GM21447 (cell line): ENCODE measurements at regions not wholly inside any gene's neighbourhood (a gene's known extent, or its start where the extent isn't known, plus 50 kb on each side); places are given as distances from the start of the nearest gene placed in this dataset.

Experiments
- ATAC-seq: cut with Tn5 transposase; IDR thresholded peaks from one replicate; pipeline ENCODE4 v1.9.1; 2021; ENCODE audit not compliant: unreplicated experiment

DNA sequence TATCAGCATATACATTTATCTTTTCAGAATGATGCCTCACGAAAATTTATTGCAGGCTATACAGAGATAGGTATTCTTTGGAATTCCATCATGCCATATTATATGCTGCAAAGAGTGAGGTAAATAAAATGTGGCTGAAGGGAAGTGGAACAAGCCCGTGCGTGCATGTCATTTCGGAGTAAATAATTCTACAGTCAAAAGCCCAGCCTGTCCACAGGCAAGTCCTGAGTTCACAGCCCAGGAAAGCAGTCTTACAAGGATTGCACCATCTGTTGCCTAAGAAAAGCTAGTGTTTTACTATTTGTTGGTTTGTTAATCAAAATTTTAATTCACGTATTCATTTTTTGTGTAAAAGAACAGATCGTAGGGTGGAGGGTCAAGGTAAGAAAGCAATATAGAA, 292.4 kb upstream of the AKR1E2 start:
- ATAC-seq: no peak

DNA sequence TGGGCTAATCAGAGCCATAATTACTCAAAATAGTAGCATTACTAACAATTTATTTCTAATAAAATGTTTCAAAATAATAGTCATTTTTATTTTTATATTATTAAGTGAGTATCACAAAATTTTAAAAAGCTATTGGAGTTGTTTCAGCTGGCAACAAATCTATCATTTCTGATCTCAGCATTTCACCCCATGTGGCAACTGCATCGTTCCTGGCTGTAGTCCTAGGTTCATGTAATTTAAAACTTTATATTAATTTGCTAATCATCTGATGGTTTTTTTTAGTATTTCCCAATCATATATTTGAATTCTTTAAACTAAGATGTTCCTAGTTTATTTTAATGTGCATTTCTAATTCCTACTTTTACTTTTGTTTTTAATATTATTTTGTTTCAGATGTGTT, 293.0 kb upstream of the AKR1E2 start:
- no peak for ATAC-seq

DNA sequence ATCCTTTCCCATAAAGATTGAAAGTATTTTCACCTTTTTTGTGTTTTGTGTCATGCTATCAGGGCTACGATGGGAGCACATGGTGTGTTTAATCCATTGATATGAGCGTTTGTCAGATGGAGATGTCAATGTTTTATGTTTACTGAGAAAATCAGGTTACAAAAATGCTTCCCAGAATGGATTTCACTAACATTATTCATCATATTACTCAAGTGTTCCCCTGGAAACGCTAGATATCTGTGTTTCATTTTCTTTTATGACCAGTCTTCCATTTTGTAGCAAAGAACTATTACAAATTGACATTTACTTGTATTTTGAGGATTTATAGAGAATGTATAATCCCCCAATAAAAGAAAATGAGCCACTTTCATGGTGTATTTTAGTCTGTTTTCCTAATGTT, 293.5 kb upstream of the AKR1E2 start:
- no peak for ATAC-seq

DNA sequence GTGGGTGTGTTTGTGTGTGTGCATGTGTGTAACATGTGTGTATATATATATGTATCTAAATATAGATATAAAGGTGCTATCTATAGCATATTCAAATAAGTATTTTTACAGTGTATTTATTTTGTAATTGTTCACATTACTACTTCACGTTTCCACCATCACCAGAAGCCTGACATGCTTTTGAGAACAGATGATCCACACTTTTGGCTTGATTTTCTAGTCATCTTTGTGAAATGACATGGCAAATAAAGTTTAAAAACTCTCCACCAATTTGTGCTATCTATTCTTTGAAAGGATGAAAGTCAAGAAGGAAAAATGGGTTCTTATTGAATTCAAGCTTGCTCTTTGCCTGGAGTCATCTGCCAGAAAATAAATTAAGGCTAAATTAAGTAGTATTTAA, 294.0 kb upstream of the AKR1E2 start:
- no peak for ATAC-seq

DNA sequence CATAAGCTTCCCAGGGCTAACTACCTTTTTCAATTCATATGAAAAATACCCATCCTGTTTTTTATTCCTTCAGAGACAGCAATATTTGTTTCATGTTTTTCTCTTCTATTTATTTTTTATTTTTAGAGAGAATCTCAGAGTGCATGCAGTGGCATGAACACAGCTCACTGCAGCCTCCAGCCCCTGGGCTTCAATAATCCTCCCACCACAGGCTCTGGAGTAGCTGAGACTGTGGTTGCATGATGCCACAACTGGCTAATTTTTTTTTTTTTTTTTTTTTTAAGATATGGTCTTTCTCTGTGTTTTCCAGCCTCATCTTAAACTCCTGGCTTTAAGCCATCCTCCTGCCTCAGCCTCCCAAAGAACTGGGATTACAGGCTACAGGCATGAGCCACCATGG, 296.7 kb upstream of the AKR1E2 start:
- ATAC-seq: no peak

DNA sequence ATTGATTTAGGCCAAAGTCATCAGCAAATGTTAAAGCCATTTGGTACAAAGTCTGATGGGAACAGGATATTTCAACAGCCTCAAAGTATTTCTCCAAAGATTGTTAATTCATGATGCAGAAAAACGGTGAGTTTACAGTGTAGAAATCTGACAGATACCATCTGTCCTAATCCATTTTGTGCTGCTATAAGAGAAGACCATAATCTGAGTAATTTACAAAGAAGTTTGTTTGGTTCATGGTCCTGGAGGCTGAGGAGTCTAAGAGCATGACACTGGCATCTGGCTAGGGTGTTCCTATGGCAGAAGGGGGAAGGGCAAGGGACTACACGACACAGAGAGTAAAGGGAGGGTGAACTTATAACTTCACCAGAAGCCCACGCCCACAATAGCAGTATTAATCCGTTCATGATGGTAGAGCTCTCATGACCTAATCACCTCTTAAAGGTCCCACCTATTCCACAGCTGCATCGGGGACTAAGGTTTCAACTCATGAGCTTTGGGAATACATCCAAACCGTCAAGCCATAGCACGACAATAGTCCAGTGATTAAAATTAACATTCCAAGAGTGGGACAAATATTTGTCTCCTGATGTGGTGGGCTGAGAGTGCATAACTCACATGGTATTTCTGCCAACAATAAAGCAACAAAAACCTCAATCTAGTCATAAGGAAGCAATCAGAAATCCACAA, 298.6 kb upstream of the AKR1E2 start:
- no peak for ATAC-seq

DNA sequence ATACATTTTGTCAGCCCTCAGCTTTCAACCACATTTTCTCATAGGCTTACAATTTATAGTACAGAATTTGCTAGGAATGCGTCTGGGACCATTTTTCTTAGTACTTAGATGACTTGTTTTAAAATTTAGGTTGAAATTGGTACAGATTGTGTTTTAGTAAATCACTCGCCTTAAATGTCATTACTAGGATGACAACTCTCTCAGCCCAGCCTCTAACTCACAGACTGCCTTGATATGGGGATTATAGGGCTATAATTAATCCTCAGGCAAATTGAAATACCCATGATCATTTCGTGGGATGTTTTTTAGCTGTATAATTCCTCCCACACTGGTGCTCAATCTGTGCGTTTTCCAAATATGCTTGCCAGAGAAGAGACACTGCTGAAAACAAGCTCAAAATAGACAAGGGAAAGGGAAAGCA, 299.7 kb upstream of the AKR1E2 start:
- no peak for ATAC-seq

DNA sequence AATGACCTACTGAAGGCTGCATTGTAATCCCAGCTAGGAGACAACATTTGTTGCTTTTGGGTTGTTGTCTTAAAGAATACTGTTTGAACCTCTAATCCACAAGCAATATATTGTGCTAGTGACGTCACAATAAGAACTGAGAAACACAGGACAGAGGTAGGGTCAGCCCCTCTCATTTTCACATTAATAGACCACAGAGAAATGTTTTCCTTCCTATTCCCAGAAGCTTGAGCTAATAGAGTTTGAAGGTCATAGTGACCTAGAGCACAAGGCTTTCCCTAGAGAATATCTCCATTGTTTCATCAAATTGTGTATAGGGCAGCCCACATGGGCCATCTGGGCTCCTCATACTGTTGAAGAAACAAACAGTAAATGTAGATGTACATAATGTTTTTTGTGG, 300.9 kb upstream of the AKR1E2 start:
- ATAC-seq: no peak

DNA sequence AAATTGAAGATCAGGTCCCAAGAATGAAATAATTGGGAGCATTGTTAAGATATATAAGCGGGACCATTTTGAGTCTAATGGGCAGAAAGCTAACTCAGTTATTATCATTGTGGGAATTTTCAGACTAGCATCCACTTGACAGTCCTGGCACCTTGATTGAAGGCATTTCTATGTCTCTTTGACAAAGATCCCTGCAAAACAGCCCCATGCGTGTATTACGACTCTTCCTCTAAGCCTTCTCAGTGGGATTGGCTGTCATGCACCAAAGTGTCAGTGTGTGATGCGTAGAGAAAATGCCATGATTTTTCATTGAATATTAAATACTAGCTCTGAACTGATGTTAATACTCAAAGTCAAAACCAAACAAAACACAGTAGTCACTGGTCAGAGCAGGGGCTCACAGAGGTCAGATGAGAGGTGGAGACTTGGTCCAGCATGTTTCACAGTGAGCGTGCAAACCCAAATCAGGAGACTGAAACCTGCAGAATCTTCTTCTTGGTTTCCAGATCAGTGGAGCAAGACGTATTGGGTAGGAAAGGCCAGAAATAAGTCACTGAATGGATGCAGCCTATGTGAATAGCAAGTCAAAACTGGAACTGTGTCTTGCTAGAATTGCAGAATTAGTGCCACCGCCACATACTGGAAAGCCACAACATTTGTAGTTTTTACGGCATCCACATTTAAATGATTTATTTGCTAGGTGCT, 303.6 kb upstream of the AKR1E2 start:
- ATAC-seq: peak; percentile 88

DNA sequence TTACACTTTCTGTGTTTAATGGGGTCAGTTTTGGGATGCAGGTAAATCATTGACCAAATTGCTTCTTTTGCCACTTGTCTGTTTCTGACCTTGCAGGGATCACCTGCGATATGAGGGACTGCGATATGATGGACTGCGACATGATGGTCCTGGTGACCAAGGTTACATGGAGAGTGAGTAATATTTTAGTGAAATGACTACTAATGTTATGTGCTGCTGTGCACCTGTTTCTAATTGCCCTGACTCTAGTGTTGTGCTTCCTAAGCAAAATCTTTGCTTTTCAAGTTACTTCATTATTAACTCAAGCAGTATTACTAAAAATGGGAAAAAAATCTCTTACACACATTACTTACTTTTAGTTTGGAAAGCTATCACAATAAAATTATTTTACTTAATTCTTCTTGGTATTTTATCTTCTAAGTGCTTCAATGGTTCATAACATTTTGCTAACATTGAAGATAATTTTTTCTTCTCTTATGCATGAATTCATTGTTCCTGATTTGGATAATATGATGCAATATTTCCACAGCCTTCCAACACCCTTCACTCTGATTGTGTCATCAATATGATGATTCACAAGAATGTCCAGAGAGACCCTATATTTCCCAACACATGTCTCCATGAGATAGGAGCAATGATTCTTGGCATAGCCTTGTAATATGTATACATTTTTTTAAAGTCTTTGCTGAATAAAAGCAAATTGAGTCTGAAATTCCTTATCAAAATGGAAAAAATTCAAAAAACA, 306.2 kb upstream of the AKR1E2 start:
- ATAC-seq: no peak

DNA sequence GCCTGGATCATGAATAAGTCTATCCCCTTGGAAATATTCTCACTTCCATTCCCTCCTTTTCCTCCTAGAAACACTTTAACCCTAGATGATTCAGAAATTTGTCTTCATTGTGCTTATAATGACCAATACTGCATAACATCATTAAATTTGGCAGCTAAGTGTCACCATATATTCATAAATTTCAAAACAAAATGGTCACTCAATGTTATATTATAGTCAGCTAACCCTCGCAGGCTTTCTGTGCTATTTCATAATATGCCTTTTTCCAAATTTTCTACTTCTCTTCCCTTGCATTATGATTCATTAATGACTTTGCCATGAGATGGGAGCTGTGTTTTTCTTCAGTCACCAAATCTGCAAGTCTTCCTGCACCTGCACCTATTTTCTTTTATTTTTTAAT, 308.3 kb upstream of the AKR1E2 start:
- no peak for ATAC-seq

DNA sequence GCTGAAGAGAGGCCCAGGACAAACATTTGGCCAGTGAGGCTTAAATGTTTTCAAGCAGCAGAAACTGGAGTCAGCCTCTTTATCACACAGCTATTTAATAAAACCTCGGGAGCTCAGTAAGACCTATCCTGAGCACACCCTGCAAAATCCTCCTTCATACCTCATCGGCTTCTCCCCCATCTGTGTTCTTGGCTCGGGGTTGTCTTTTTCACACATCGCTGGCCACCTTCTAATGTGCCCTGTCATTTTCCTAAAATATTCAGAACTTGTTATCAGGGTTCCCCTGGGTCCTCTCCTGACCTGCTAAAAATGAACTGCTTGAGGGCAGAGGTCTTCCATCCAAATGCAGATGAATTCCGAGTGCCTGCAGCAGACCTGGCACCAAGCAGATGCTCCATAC, 310.3 kb upstream of the AKR1E2 start:
- ATAC-seq: no peak

DNA sequence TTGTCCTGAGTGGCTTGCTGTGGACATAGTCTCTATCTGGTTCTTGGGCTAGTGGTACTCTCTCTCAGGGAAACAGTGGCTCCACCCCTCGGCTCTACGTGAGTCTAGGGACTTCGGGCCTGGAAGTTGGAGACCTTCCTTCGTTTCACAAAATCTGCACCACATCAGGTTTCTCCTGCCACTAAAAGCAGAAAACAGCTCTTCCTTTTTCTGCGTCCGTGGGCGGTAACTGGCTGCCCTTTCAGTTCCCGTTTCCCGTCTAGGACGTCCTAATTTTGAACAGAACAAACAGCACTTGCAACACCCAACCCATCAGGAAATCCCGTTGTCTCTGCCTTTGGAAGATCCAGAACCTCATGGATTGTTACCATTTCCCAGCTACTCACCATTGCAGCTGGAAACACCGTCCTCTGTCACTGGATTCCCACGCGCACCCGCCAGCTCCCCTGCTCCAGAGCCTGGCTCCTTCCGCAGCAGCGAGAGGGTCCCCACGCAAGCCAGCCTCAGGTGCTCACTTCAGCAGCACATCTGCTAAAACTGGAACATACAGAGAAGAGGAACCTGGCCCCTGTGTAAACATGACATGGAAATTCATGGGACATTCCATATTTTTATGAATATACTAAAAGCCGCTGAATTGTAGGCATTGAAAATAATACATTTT, 311.4 kb upstream of the AKR1E2 start:
- peak; percentile 85 for ATAC-seq

DNA sequence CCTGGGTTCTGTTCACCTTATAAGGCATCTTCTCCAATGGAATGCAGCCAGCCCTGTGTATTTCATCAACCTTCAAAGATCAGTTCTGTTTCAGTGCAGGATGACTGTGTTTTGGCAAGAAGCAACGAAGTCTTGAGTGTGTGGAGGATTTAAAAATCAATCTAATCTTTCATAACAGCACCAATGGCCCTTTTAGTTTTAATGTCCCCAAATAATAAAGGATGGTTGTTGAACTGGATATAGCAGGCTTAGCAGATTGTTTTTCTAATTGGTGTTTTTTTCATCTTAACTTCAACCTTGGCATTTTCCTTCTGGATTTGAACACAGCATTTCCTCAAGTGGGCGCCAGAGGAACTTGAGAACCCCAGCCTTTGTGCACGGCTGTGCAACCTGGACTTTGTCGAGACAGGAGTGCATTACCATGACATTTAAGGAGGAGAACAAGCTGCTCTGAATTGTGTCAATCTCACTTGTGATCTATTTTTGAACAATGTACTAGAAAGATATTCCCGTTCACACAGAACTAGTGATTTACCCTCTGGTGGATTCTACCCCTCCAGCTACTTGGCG, 313.3 kb upstream of the AKR1E2 start:
- ATAC-seq: no peak

DNA sequence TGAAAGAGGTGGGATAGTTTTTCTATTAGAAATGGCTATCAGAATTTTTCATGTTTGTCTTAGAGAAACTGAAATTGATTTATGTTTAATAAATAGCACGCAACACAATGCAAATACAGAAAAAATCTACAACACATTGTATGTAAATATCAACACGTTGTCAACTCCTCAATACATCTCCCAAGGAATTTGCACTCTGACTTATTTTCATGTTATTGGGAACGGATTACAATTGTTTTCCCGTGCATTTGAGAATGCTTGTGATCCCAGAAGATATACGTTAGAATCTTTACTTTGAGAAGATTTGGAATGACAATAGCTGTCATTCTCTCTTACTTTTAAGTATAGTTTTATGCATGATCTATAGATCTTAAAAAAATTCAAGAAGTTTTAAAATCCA, 313.8 kb upstream of the AKR1E2 start:
- no peak for ATAC-seq

DNA sequence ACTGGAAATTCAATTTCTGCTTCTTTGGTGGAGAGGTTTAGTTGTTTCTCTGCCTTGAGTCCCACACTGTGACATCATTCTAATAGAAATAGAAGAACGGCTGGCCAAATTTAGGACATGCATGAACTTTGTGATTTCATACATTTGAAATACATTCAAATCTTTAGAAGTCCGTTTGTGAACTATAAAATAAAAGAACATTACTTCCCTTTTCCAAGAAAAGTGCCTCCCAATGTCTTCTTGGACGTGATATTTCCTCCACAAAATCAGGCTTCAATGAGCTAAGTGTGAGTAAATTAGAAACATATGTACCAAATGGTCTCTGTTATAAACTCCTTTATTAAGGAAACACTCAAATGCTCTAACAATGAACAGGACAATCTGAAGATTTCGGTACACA, 314.5 kb upstream of the AKR1E2 start:
- ATAC-seq: no peak

DNA sequence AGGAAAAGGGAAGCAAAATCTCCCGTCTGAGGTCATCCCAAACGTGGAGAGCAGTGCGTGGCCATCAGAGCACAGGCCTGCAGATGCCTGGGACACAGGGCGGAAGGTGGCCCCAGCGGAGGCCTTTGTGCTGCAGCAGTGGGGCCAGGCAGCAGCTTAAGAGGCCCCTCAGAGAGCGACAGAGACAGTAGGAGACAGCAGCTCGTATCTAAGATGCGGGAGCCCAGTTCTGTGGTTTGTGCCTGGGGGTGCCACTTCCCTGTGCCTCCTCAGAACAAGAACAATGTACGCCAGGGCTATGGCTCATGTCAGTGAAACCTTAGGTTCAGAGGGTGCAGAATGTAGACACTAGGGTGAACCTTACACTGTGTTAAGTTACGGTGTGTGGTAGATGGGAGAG, 316.6 kb upstream of the AKR1E2 start:
- ATAC-seq: no peak

DNA sequence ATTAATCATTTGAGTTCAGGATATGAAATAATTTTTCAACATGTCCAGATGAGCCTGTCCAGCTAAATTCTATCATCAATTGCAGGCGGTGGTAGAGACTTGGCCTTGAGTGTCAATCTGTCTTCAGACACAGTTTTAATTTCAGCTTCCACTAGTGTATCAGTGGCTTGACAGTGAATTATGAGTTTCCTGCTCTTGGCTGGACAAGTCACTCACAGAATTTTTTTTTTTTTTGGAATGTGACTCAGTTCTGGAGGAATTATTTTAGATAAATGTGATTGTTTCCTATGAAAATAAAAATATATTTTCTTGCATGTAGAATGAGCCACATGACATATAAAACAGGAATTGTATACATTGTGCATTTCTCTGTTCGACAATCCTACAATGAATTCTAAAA, 319.9 kb upstream of the AKR1E2 start:
- no peak for ATAC-seq

DNA sequence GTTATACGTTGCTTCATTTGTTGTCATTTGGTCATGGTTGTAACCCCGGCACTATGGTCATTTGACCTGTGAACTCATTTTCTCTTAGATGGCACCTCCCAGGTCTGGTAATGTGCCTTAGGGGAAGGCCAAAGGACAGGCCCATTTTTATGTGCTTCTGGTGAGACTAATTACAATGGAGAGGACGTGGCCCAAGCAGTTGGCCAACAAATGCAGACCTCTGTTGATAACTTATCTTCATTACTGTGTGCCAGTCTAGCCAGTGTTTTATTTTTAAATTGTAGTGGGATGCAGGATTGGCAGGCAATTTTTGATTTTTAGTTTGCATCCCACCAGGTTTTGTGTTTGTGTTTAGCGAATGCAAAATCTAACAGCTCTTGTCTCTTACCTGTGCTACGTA, 321.5 kb upstream of the AKR1E2 start:
- ATAC-seq: no peak

DNA sequence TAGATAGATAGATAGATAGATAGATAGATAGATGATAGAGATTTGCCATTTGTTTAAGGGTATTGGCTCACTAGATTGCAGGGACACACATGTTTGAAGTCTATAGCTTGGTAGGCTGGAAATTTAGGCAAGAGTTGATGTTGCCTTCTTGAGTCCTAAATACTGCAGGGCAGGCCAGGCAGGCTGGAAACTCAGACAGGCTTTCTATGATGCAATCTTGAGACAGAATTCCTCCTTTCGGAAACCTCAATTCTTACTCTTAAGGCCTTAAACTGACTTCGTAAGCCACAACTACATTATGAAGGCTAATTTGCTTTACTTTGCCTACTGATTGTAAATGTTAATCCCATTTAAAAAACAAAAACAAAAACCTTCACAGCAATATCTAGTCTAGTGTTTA, 322.9 kb upstream of the AKR1E2 start:
- ATAC-seq: no peak

DNA sequence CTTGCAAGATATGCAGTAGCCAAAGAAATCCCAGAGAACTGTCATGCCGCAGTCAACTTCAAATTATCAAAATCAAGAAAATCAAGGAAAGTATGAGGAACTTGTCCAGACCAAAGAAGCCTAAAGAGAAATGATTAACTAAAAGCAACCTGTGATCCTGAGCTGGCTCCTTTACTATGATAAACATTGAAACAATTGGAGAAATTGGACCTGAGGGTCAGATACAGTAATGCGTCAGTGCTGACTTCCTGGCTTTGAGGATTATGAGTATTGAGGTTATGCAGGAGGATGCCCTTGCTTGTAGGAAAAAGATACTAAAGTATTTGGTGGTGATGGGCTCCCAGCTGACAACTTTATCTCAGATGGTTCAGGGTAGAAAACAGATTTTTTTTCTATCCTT, 324.7 kb upstream of the AKR1E2 start:
- ATAC-seq: no peak
